Coronary artery (tissue), 2 donors: ENCODE measurements at regions not wholly inside any gene's neighbourhood (a gene's known extent, or its start where the extent isn't known, plus 50 kb on each side); places are given as distances from the start of the nearest gene placed in this dataset.

Experiments used
- DNase-seq: peaks from one replicate; pipeline ENCODE4 v3.0.0-alpha.2; 2017; ENCODE audit warnings: low spot score
- H3K27ac ChIP-seq, 2 donors: fragments of 200-600 bp; sonication (generic); one replicate each; pipeline ENCODE4 v1.5.1; 2016 to 2019
- H3K4me3 ChIP-seq: fragments of 200-600 bp; sonication (generic); 2 replicates; pipeline ENCODE4 v1.5.1; 2016; ENCODE audit warnings: mild to moderate bottlenecking, moderate library complexity
- CTCF ChIP-seq: fragments of 200-600 bp; sonication (generic); IDR thresholded peaks from one replicate; pipeline ENCODE4 v1.5.1; 2019; ENCODE audit warnings: antibody characterized with exemption

- Histone ChIP-seq H3K4me3 (no peak overlapping the region), H3K27ac (no peak overlapping the region)
- DNase-seq = no peak
- TF ChIP-seq CTCF = no peak
These were observed 112.3 kb upstream of the DTNBP1 start for GRCh38 chr6:15775076-15775634.

DNA sequence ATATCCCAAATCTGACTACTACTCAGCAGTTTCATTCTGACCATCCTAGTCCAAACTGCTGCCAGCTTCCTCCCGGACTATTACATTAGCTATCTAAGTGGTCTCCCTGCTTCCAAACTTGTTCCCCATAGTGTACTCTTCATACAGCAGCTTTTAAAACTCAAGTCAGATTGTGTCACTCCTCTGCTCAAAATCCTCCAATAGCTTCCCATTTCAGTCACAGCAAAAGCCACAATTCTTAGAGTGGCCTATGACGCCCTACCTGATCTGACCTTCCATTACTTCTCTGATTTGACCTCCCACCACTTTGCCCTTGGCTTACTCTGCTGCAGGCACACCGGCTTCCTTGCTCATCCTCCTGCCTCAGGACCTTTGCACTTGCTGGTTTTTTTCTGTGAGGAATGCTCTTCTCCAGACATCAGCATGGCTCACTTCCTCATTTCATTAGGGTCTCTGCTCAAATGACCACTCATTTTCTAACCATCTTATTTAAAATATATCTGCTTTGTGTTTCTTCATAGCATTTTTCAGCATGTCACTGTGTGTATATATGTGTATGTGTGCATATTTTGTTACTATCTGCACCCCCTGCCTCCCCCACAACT, 111.1 kb upstream of the DTNBP1 start:
- H3K27ac ChIP-seq = no peak overlapping the region
- DNase-seq = no peak
- H3K4me3 ChIP-seq = no peak overlapping the region
- TF ChIP-seq CTCF = no peak

- no peak overlapping the region for H3K27ac ChIP-seq
- TF ChIP-seq CTCF = no peak
- no peak for DNase-seq
- no peak overlapping the region for H3K4me3 ChIP-seq
These were observed 107.7 kb upstream of the DTNBP1 start for GRCh38 chr6:15770347-15771143.

DNA sequence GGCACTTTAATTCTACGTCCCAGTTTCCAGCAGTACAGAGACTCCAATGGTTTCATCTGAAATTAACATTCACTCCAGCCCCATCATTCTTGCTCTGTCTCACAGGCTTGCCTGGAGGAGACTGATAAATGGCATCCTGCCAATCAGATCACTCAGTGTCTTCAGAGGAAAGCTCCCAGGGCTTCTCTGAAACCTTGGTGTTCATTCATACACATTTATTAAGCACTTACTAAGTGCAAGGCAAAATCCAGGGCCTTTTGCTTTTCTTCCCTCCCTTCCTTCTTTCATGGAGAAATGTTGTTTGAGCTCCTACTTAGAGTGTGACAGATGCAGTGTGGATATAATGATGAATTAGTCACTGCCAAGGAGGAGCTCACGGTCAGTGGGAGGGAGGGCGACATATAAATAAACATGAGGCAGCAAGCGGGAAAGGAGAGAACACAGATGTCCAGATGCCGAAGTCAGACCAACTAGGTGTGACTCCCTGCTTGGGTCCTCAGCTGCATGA, 106.7 kb upstream of the DTNBP1 start:
- TF ChIP-seq CTCF = no peak
- Histone ChIP-seq H3K4me3 (no peak overlapping the region), H3K27ac (no peak overlapping the region)
- DNase-seq = no peak

GRCh38 chr6:15768999-15769398, 106.2 kb upstream of the DTNBP1 start:
- Histone ChIP-seq H3K27ac (no peak overlapping the region), H3K4me3 (no peak overlapping the region)
- no peak for TF ChIP-seq CTCF
- DNase-seq = no peak

GRCh38 chr6:15763837-15764236, 101.0 kb upstream of the DTNBP1 start:
- no peak overlapping the region for H3K27ac ChIP-seq
- no peak for DNase-seq

More at GRCh38 chr6:15763837-15764236, 101.0 kb upstream of the DTNBP1 start:
- TF ChIP-seq CTCF = no peak
- H3K4me3 ChIP-seq = no peak overlapping the region
